Uterus (tissue), 3 donors: ENCODE measurements at regions not wholly inside any gene's neighbourhood (a gene's known extent, or its start where the extent isn't known, plus 50 kb on each side); places are given as distances from the start of the nearest gene placed in this dataset.

Experiments used
- DNase-seq, 2 donors: peaks; one replicate each; pipeline ENCODE4 v3.0.0-alpha.2; 2019 to 2020
- H3K27ac ChIP-seq, 2 donors: fragments of 200-600 bp; sonication (generic); 1 replicate in 1 of 2; 2 replicates in 1 of 2; pipeline ENCODE4 v1.5.1; 2016 to 2018
- H3K27me3 ChIP-seq, 2 donors: fragments of 200-600 bp; sonication (generic); one replicate each; pipeline ENCODE4 v1.5.1; 2018 to 2019; ENCODE audit warnings: control low read depth in 1 of 2
- H3K36me3 ChIP-seq, 2 donors: fragments of 200-600 bp; sonication (generic); one replicate each; pipeline ENCODE4 v1.5.1; 2019; ENCODE audit warnings: control low read depth in 1 of 2
- H3K4me1 ChIP-seq, 2 donors: fragments of 200-600 bp; sonication (generic); one replicate each; pipeline ENCODE4 v1.5.1; 2018 to 2019; ENCODE audit warnings: control low read depth in 1 of 2
- H3K4me3 ChIP-seq, 2 donors: fragments of 200-600 bp; sonication (generic); 1 replicate in 1 of 2; 2 replicates in 1 of 2; pipeline ENCODE4 v1.5.1; 2018 to 2019; ENCODE audit warnings: mild to moderate bottlenecking in 1 of 2
- H3K9me3 ChIP-seq, 2 donors: fragments of 200-600 bp; sonication (generic); one replicate each; pipeline ENCODE4 v1.5.1; 2019; ENCODE audit warnings: control low read depth in 1 of 2
- POLR2A ChIP-seq, 2 donors: fragments of 450-650 bp; IDR thresholded peaks; one replicate each; pipeline ENCODE4 v1.6.1; 2016; ENCODE audit warnings: antibody characterized with exemption in 2 of 2, mild to moderate bottlenecking in 1 of 2, moderate library complexity in 1 of 2
- intact Hi-C: fragments of 100-400 bp; cut with DNase I; formaldehyde crosslinking; loops from one replicate; pipeline ENCODE4 v1.15.1; 2023; ENCODE audit warnings: low total_unique reads
- TF ChIP-seq, protein P1 (sequence below), 4 experiments: fragments of 200-600 bp in 2 of 4; fragments of 450-650 bp in 2 of 4; sonication (generic) in 2 of 4; IDR thresholded peaks; one replicate each; pipeline ENCODE4 v1.5.1; 2016 to 2019; ENCODE audit warnings: antibody characterized with exemption in 4 of 4, mild to moderate bottlenecking in 2 of 4, moderate library complexity in 1 of 4
- donor health status: DM: yes; HTN: yes; CAD: no.

DNA sequence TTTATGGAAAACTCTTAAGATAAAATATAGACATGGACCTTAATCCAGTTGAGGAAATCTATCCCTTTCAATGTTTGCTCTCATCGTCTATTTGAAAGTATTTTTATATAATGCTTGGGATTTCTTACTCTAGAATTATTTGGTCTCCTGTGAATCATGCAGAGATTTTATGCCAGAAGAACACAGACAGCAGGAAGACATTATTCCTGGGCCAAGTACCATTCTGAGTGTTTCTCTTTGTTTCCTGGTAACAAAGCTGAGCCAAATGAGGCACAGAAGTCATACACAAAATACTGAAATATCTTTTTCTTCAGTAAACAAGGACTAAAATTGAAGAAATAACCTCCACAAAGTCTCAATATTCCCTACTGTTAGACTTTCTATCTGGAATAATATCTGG is 538.2 kb upstream of the EYS start:
- DNase-seq, result no peak
- no peak overlapping the region for H3K4me3 ChIP-seq
- no peaks in the 10 kb centered on the region for H3K36me3 ChIP-seq
- H3K27me3 ChIP-seq, result no peaks in the 10 kb centered on the region
- no peaks in the 10 kb centered on the region for H3K4me1 ChIP-seq
- TF ChIP-seq POLR2A (IDR thresholded peaks at IDR 0.05), result no peak
- TF ChIP-seq, protein P1, sequence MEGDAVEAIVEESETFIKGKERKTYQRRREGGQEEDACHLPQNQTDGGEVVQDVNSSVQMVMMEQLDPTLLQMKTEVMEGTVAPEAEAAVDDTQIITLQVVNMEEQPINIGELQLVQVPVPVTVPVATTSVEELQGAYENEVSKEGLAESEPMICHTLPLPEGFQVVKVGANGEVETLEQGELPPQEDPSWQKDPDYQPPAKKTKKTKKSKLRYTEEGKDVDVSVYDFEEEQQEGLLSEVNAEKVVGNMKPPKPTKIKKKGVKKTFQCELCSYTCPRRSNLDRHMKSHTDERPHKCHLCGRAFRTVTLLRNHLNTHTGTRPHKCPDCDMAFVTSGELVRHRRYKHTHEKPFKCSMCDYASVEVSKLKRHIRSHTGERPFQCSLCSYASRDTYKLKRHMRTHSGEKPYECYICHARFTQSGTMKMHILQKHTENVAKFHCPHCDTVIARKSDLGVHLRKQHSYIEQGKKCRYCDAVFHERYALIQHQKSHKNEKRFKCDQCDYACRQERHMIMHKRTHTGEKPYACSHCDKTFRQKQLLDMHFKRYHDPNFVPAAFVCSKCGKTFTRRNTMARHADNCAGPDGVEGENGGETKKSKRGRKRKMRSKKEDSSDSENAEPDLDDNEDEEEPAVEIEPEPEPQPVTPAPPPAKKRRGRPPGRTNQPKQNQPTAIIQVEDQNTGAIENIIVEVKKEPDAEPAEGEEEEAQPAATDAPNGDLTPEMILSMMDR (IDR thresholded peaks at IDR 0.05), result no peak
- no peak overlapping the region for H3K27ac ChIP-seq
- no peaks in the 10 kb centered on the region for H3K9me3 ChIP-seq
- intact Hi-C loops, result no loop called here

DNA sequence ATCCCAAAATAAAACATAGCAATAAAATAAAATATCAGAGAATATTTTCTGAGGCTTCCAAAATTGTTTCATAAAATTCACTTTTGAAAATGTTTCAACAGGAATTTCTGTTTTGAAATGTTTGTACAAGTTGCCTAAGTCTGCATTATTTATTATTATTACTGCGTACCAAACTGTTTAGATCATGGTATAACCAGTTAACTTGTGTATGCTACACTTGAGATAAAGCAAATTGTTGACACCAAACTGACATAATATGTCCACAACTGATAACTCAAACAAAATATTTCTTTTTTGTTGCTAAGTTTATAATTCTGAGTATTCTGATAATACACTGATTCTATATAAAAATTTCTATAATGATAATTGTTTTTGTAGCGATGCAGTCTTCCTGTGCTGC is 531.8 kb upstream of the EYS start:
- intact Hi-C loops, result no loop called here
- Histone ChIP-seq H3K9me3 (no peaks in the 10 kb centered on the region), H3K27me3 (no peaks in the 10 kb centered on the region), H3K27ac (no peak overlapping the region), H3K4me1 (no peaks in the 10 kb centered on the region), H3K36me3 (no peaks in the 10 kb centered on the region), H3K4me3 (no peak overlapping the region)
- no peak for TF ChIP-seq POLR2A (IDR thresholded peaks at IDR 0.05)
- TF ChIP-seq, protein P1 (IDR thresholded peaks at IDR 0.05), result no peak
- DNase-seq, result no peak

DNA sequence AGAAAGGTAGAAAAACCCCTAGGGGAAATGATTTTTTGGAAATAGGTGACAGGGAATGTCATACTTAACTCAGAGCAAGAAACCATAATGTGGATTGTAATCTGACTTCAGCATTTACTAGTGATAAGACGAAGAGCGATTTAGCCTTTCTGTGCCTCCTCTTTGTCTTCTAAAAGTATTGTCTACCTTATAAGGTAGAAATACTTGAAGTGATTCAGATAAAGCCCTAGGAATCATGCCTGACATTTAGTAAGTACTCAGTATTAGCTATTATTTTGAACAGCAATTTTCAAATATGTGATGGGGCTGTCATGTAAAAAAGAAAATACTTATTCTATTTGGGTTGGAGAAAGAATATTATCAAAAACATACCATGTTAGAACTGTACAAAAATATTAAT is 525.9 kb upstream of the EYS start:
- TF ChIP-seq, protein P1 (IDR thresholded peaks at IDR 0.05), result no peak
- TF ChIP-seq POLR2A (IDR thresholded peaks at IDR 0.05), result no peak
- H3K36me3 ChIP-seq, result no peaks in the 10 kb centered on the region
- no peaks in the 10 kb centered on the region for H3K9me3 ChIP-seq
- no peak overlapping the region for H3K27ac ChIP-seq
- no peak for DNase-seq
- no peak overlapping the region for H3K4me3 ChIP-seq
- H3K27me3 ChIP-seq, result no peaks in the 10 kb centered on the region
- intact Hi-C loops, result no loop called here
- H3K4me1 ChIP-seq, result no peaks in the 10 kb centered on the region

DNA sequence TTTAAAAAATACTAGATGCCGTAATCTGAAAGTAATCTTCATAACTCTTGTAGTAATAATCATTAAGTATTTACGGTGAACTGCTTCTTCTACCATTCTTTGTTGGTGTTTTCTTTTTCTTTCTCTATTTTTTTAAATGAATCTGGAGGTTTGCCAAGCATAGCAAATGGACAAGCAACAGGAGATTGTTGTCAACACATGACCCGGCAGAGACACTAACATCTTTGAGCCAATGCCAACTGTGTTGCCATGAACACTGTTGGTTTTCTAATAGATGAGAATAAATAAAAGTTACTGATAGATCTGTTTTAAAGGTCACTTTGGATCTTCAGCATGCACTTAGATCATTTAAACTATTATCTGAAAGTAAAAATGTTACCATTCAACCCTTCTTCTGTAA is 523.6 kb upstream of the EYS start:
- no peak overlapping the region for H3K4me3 ChIP-seq
- intact Hi-C loops, result no loop called here
- H3K36me3 ChIP-seq, result no peaks in the 10 kb centered on the region
- H3K27ac ChIP-seq, result no peak overlapping the region
- no peaks in the 10 kb centered on the region for H3K27me3 ChIP-seq
- TF ChIP-seq, protein P1 (IDR thresholded peaks at IDR 0.05), result no peak
- no peak for TF ChIP-seq POLR2A (IDR thresholded peaks at IDR 0.05)
- DNase-seq, result no peak
- H3K4me1 ChIP-seq, result no peaks in the 10 kb centered on the region
- no peaks in the 10 kb centered on the region for H3K9me3 ChIP-seq

DNA sequence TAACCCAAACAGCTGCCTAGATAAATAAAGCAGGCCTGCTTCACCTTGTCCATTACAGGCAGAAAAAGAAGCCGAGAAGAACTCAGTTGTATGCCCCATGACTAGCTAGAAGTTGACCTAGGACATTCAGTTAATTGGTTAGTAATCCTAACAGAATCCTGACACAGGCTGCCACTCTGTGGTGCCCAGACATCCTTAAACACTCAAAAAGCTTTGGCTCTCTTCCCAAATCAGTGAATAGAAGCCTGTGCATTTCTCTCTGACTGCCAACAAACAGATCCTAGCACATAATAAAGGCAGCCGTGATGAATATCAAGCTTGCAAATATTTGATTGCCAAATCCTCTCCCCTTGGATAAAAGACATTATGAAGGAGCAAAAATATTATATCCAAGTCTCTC is 519.1 kb upstream of the EYS start:
- H3K4me1 ChIP-seq, result no peaks in the 10 kb centered on the region
- TF ChIP-seq POLR2A (IDR thresholded peaks at IDR 0.05), result no peak
- TF ChIP-seq, protein P1 (IDR thresholded peaks at IDR 0.05), result no peak
- intact Hi-C loops, result no loop called here
- DNase-seq, result no peak
- H3K9me3 ChIP-seq, result no peaks in the 10 kb centered on the region
- no peak overlapping the region for H3K4me3 ChIP-seq
- H3K27ac ChIP-seq, result no peak overlapping the region
- H3K36me3 ChIP-seq, result no peaks in the 10 kb centered on the region
- no peaks in the 10 kb centered on the region for H3K27me3 ChIP-seq
